ENCODE measurements at regions not wholly inside any gene's neighbourhood (a gene's known extent, or its start where the extent isn't known, plus 50 kb on each side); places are given as distances from the start of the nearest gene placed in this dataset.

GRCh38 chr4:115657991-115658650 is 544.7 kb upstream of the NDST4 start:
- no peak for TF ChIP-seq CTCF (IDR thresholded peaks at IDR 0.05; ENCODE audit: poor library complexity)
- no peak for TF ChIP-seq EZH2phosphoT487 (IDR thresholded peaks at IDR 0.05; ENCODE audit: low read depth, severe bottlenecking, unreplicated experiment)

All from hepatocyte (in vitro differentiated cells).